B cell (primary cell): ENCODE measurements at regions not wholly inside any gene's neighbourhood (a gene's known extent, or its start where the extent isn't known, plus 50 kb on each side); places are given as distances from the start of the nearest gene placed in this dataset.

Source experiments
- ATAC-seq: fragments of 200-7000 bp; cut with Tn5 transposase; one replicate; pipeline ENCODE4 v1.10.0; 2021; ENCODE audit warnings: low read depth, mild to moderate bottlenecking, moderate number of reproducible peaks, moderate library complexity
- CTCF ChIA-PET: fragments of 350-600 bp; sonication (Branson Sonifier 250); formaldehyde crosslinking; loops from one replicate; lab custom pipeline; 2021; ENCODE audit warnings: antibody characterized with exemption, inconsistent platforms; lab: Charles Lee
- POLR2A ChIA-PET: fragments of 350-600 bp; sonication (Branson Sonifier 250); formaldehyde crosslinking; loops from one replicate; lab custom pipeline; 2021; ENCODE audit warnings: antibody characterized with exemption; lab: Charles Lee
- DNase-seq: peaks from one replicate; pipeline ENCODE4 v3.0.0; 2013
- H2AFZ ChIP-seq: 2 replicates; pipeline ENCODE4 v1.6.1; 2012; ENCODE audit warnings: mild to moderate bottlenecking, low read depth, low read length; ENCODE audit not compliant: insufficient read depth, poor library complexity, severe bottlenecking
- H3K27ac ChIP-seq, 2 donors: 1 replicate in 1 of 2; 2 replicates in 1 of 2; pipeline ENCODE4 v1.5.1; 2012 to 2013; ENCODE audit warnings: low read length in 2 of 2, mild to moderate bottlenecking in 2 of 2, moderate library complexity in 1 of 2
- H3K27me3 ChIP-seq, 4 experiments: fragments of 200-600 bp in 1 of 4; sonication (generic) in 1 of 4; replicated peaks in 1 of 4; 1 replicate in 2 of 4; 2 replicates in 2 of 4; pipeline versions ENCODE4 v1.6.1 to v1.7.0; 2013 to 2016; ENCODE audit warnings: low read length in 3 of 4, mild to moderate bottlenecking in 2 of 4, mixed read lengths in 1 of 4, moderate library complexity in 1 of 4; ENCODE audit not compliant: insufficient read depth in 4 of 4, control insufficient read depth in 3 of 4; ENCODE audit errors: control extremely low read depth in 1 of 4
- H3K36me3 ChIP-seq, 2 experiments: replicated peaks in 1 of 2; 1 replicate in 1 of 2; 2 replicates in 1 of 2; pipeline versions ENCODE4 v1.6.1 to v1.7.1; 2013; ENCODE audit warnings: low read length in 1 of 2; ENCODE audit not compliant: insufficient read depth in 2 of 2, control insufficient read depth in 1 of 2; ENCODE audit errors: control extremely low read depth in 1 of 2, extremely low read depth in 1 of 2
- H3K4me1 ChIP-seq, 2 donors: fragments of 200-600 bp in 1 of 2; sonication (generic) in 1 of 2; 1 replicate in 1 of 2; 2 replicates in 1 of 2; pipeline versions ENCODE4 v1.5.1 to v1.6.1; 2013 to 2017; ENCODE audit warnings: low read length in 2 of 2; ENCODE audit not compliant: control insufficient read depth in 2 of 2, insufficient read depth in 2 of 2
- H3K4me2 ChIP-seq: replicated peaks from 2 replicates; pipeline ENCODE3; 2012; ENCODE audit warnings: mild to moderate bottlenecking, low read depth, low read length; ENCODE audit not compliant: poor library complexity, severe bottlenecking
- H3K4me3 ChIP-seq, 5 experiments: fragments of 200-600 bp in 1 of 5; sonication (generic) in 1 of 5; 1 replicate in 3 of 5; 2 replicates in 2 of 5; pipeline versions ENCODE4 v1.5.1 to v1.7.0; 2011 to 2016; ENCODE audit warnings: low read length in 4 of 5, mild to moderate bottlenecking in 4 of 5, low read depth in 2 of 5, control low read depth in 1 of 5, moderate library complexity in 1 of 5; ENCODE audit not compliant: insufficient read depth in 1 of 5; ENCODE audit errors: control extremely low read depth in 1 of 5, extremely low read depth in 1 of 5
- H3K79me2 ChIP-seq: fragments of 200-600 bp; sonication (generic); one replicate; pipeline ENCODE4 v1.6.0; 2016; ENCODE audit warnings: low read length; ENCODE audit not compliant: control insufficient read depth, insufficient read depth
- H3K9ac ChIP-seq: fragments of 200-600 bp; sonication (generic); 2 replicates; pipeline ENCODE4 v1.6.1; 2017; ENCODE audit warnings: mild to moderate bottlenecking, low read length, moderate library complexity
- H3K9me3 ChIP-seq, 3 donors: one replicate each; pipeline versions ENCODE4 v1.6.1 to v1.7.1; 2013; ENCODE audit warnings: low read length in 2 of 3; ENCODE audit not compliant: control insufficient read depth in 2 of 3, insufficient read depth in 1 of 3; ENCODE audit errors: control extremely low read depth in 1 of 3
- H4K20me1 ChIP-seq: 2 replicates; pipeline ENCODE4 v1.6.0; 2012; ENCODE audit warnings: mild to moderate bottlenecking, low read length; ENCODE audit not compliant: insufficient read depth, control insufficient read depth, poor library complexity, severe bottlenecking
- H3K27ac Mint-ChIP-seq: one replicate; pipeline ENCODE4 v1.8.0; 2021; ENCODE audit warnings: mixed read lengths
- H3K27me3 Mint-ChIP-seq: one replicate; pipeline ENCODE4 v1.8.0; 2021; ENCODE audit warnings: mixed read lengths
- H3K4me1 Mint-ChIP-seq: one replicate; pipeline ENCODE4 v1.8.0; 2021; ENCODE audit warnings: mixed read lengths
- H3K4me3 Mint-ChIP-seq: one replicate; pipeline ENCODE4 v1.8.0; 2021; ENCODE audit warnings: mixed read lengths
- H3K9me3 Mint-ChIP-seq: one replicate; pipeline ENCODE4 v1.8.0; 2022; ENCODE audit warnings: mixed read lengths; ENCODE audit not compliant: insufficient read depth
- EZH2 ChIP-seq: IDR thresholded peaks from 2 replicates; pipeline ENCODE4 v1.6.1; 2012; ENCODE audit warnings: borderline replicate concordance, low read depth, mild to moderate bottlenecking, moderate library complexity, low read length; ENCODE audit not compliant: insufficient read depth, poor library complexity, severe bottlenecking
- WGBS: methylation state at CpG from one replicate; pipeline ENCODE4 v1.1.5; 2013; ENCODE audit warnings: missing lambda C conversion rate; ENCODE audit not compliant: insufficient coverage; 5-methylcytosine and 5-hydroxymethylcytosine counted together
- intact Hi-C: fragments of 100-400 bp; cut with micrococcal nuclease; formaldehyde crosslinking; loops from one replicate; pipeline ENCODE4 v1.10.0; 2022
- TF ChIP-seq, protein P1 (sequence below): fragments of 200-600 bp; IDR thresholded peaks from one replicate; pipeline ENCODE4 v1.8.0; 2022; ENCODE audit warnings: antibody characterized with exemption, mild to moderate bottlenecking

- H4K20me1 ChIP-seq = no peaks in the 10 kb centered on the region
- Mint-ChIP-seq H3K4me1 (no peaks in the 10 kb centered on the region), H3K27ac (no peak overlapping the region), H3K27me3 (no peaks in the 10 kb centered on the region), H3K4me3 (no peak overlapping the region), H3K9me3 (no peaks in the 10 kb centered on the region)
- TF ChIP-seq, protein P1, sequence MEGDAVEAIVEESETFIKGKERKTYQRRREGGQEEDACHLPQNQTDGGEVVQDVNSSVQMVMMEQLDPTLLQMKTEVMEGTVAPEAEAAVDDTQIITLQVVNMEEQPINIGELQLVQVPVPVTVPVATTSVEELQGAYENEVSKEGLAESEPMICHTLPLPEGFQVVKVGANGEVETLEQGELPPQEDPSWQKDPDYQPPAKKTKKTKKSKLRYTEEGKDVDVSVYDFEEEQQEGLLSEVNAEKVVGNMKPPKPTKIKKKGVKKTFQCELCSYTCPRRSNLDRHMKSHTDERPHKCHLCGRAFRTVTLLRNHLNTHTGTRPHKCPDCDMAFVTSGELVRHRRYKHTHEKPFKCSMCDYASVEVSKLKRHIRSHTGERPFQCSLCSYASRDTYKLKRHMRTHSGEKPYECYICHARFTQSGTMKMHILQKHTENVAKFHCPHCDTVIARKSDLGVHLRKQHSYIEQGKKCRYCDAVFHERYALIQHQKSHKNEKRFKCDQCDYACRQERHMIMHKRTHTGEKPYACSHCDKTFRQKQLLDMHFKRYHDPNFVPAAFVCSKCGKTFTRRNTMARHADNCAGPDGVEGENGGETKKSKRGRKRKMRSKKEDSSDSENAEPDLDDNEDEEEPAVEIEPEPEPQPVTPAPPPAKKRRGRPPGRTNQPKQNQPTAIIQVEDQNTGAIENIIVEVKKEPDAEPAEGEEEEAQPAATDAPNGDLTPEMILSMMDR = no peak
- H3K4me2 ChIP-seq = no peak overlapping the region
- WGBS = no CpG with 5 or more reads among the region's 1 CpG
- POLR2A ChIA-PET = no interaction called here
- H3K79me2 ChIP-seq = no peaks in the 10 kb centered on the region
- no peak overlapping the region for H3K27ac ChIP-seq
- H3K4me1 ChIP-seq = no peaks in the 10 kb centered on the region
- no peak overlapping the region for H3K9ac ChIP-seq
- intact Hi-C loops = no loop called here
- H2AFZ ChIP-seq = no peak overlapping the region
- no peak for ATAC-seq
- H3K9me3 ChIP-seq = no peaks in the 10 kb centered on the region
- no peak overlapping the region for H3K4me3 ChIP-seq
- CTCF ChIA-PET = no interaction called here
- no peaks in the 10 kb centered on the region for H3K36me3 ChIP-seq
- no peaks in the 10 kb centered on the region for H3K27me3 ChIP-seq
- DNase-seq = no peak
Measured at GRCh38 chr12:78269620-78270019, 438.9 kb downstream of the NAV3 start.

- H3K4me3 Mint-ChIP-seq = no peak overlapping the region
Measured at GRCh38 chr12:78271546-78271945, 440.9 kb downstream of the NAV3 start.

More at GRCh38 chr12:78271546-78271945, 440.9 kb downstream of the NAV3 start:
- Mint-ChIP-seq H3K4me1 (no peaks in the 10 kb centered on the region), H3K9me3 (no peaks in the 10 kb centered on the region), H3K27me3 (no peaks in the 10 kb centered on the region), H3K27ac (no peak overlapping the region)
- Histone ChIP-seq H3K4me1 (no peaks in the 10 kb centered on the region), H3K4me2 (no peak overlapping the region), H3K27me3 (no peaks in the 10 kb centered on the region), H3K27ac (no peak overlapping the region), H3K9ac (no peak overlapping the region), H3K79me2 (no peaks in the 10 kb centered on the region), H3K4me3 (no peak overlapping the region), H2AFZ (no peak overlapping the region), H3K36me3 (no peaks in the 10 kb centered on the region), H4K20me1 (no peaks in the 10 kb centered on the region), H3K9me3 (no peaks in the 10 kb centered on the region)
- DNase-seq = no peak
- ChIA-PET CTCF (no interaction called here), POLR2A (no interaction called here)
- intact Hi-C loops = no loop called here
- no peak for ATAC-seq
- WGBS = no CpG with 5 or more reads among the region's 3 CpGs
- no peak for TF ChIP-seq EZH2
- TF ChIP-seq, protein P1 = no peak
